ENCODE measurements at regions not wholly inside any gene's neighbourhood (a gene's known extent, or its start where the extent isn't known, plus 50 kb on each side); places are given as distances from the start of the nearest gene placed in this dataset.

GRCh38 chr4:124948976-124949597 is 236.6 kb upstream of the ANKRD50 start:
- no peak for ATAC-seq
- SMC1A ChIA-PET (ENCODE audit: uncharacterized antibody, unreplicated experiment) = no interaction called here
- no peaks in the 10 kb centered on the region for H3K79me2 ChIP-seq (ENCODE audit: control insufficient read depth, insufficient read depth, low read length)
- WGBS (ENCODE audit: insufficient coverage, insufficient replicate concordance, low lambda C conversion rate, missing lambda C conversion rate) = 27% methylated on average over 1 of the region's 1 CpG
- no peak overlapping the region for H2AFZ ChIP-seq (ENCODE audit: control insufficient read depth, low read depth, low read length)
- FAIRE-seq = no peak
- DNase-seq (ENCODE audit: low read depth, low spot score) = no peak
- in situ Hi-C loops (cut with MboI) = no loop called here
- H3K36me3 ChIP-seq (ENCODE audit: control insufficient read depth in 2 of 2, insufficient read depth in 2 of 2, low read length in 1 of 2) = no peaks in the 10 kb centered on the region
- BruUV-seq (replicated peaks) = no TSS peak
- no peaks in the 10 kb centered on the region for H4K20me1 ChIP-seq (ENCODE audit: control insufficient read depth, insufficient read depth)
- CTCF ChIA-PET = no interaction called here
- H3K27me3 ChIP-seq (replicated peaks in 1 of 2; ENCODE audit: control insufficient read depth in 2 of 2, insufficient read depth in 2 of 2, low read length in 1 of 2) = no peaks in the 10 kb centered on the region
- POLR2A ChIA-PET = no interaction called here
- intact Hi-C loops (cut with micrococcal nuclease; ENCODE audit: unreplicated experiment) = no loop called here
- TF ChIP-seq TCF3 (IDR thresholded peaks at IDR 0.05; ENCODE audit: borderline replicate concordance, insufficient read depth, low read depth, low read length) (no peak), RAD51 (IDR thresholded peaks at IDR 0.05) (no peak), IKZF1 (conservative IDR thresholded peaks at IDR 0.05) (no peak), RB1 (IDR thresholded peaks at IDR 0.05; ENCODE audit: borderline replicate concordance) (no peak), SRF (IDR thresholded peaks at IDR 0.05; ENCODE audit: low read depth in 2 of 2, low read length in 2 of 2) (no peak), E2F8 (IDR thresholded peaks at IDR 0.05; ENCODE audit: low read depth, partially characterized antibody) (no peak), ZBTB40 (IDR thresholded peaks at IDR 0.05; ENCODE audit: borderline replicate concordance) (no peak)
- no peaks in the 10 kb centered on the region for H3K9me3 ChIP-seq (replicated peaks; ENCODE audit: control insufficient read depth, insufficient read depth, low read length)
- RAD21 ChIA-PET (ENCODE audit: unreplicated experiment) = no interaction called here
- no peak overlapping the region for H3K4me2 ChIP-seq (ENCODE audit: control insufficient read depth, insufficient read depth)
- no peak overlapping the region for H3K27ac ChIP-seq (ENCODE audit: control insufficient read depth, insufficient read depth)
- H3K9ac ChIP-seq (ENCODE audit: control insufficient read depth, insufficient read depth, low read length) = no peak overlapping the region
- no peaks in the 10 kb centered on the region for H3K4me1 ChIP-seq (ENCODE audit: control insufficient read depth, insufficient read depth, low read length)
- no peak overlapping the region for H3K4me3 ChIP-seq

Measured in GM12878 (cell line).